OCI-LY3 (cell line): ENCODE measurements at regions not wholly inside any gene's neighbourhood (a gene's known extent, or its start where the extent isn't known, plus 50 kb on each side); places are given as distances from the start of the nearest gene placed in this dataset.

ENCODE experiments used
- H2AFZ ChIP-seq: fragments of 200-600, 300-600 bp; shearing (Covaris generic); 2 replicates; pipeline ENCODE4 v1.6.0; 2014; ENCODE audit warnings: antibody characterized with exemption, low read depth, low read length
- H3K27ac ChIP-seq: fragments of 200-600, 300-600 bp; sonication (generic); 2 replicates; pipeline ENCODE4 v1.5.1; 2014; ENCODE audit warnings: mild to moderate bottlenecking, low read length, moderate library complexity, mixed read lengths
- H3K27me3 ChIP-seq: fragments of 200-600, 300-600 bp; sonication (generic); 2 replicates; pipeline ENCODE4 v1.6.1; 2014; ENCODE audit warnings: low read depth, low read length, mixed read lengths
- H3K36me3 ChIP-seq: fragments of 200-600, 300-600 bp; sonication (generic); replicated peaks from 2 replicates; pipeline ENCODE3; 2014; ENCODE audit warnings: low read depth, low read length, mixed read lengths
- H3K4me1 ChIP-seq: fragments of 300-600, 200-600 bp; sonication (generic); 2 replicates; pipeline ENCODE4 v1.6.1; 2014; ENCODE audit warnings: low read length, mixed read lengths
- H3K4me2 ChIP-seq: fragments of 200-600, 300-600 bp; sonication (generic); 2 replicates; pipeline ENCODE4 v1.6.1; 2014; ENCODE audit warnings: low read length, mixed read lengths
- H3K4me3 ChIP-seq: fragments of 300-600, 200-600 bp; sonication (generic); 2 replicates; pipeline ENCODE4 v1.5.1; 2014; ENCODE audit warnings: antibody characterized with exemption, mild to moderate bottlenecking, low read length, moderate library complexity
- H3K79me2 ChIP-seq: fragments of 300-600, 200-600 bp; shearing (Covaris generic); 2 replicates; pipeline ENCODE4 v1.6.1; 2014; ENCODE audit warnings: mild to moderate bottlenecking, low read length, mixed read lengths
- H3K9ac ChIP-seq: fragments of 300-600, 200-600 bp; shearing (Covaris generic); 2 replicates; pipeline ENCODE4 v1.6.0; 2014; ENCODE audit warnings: mild to moderate bottlenecking, low read length, moderate library complexity
- H3K9me3 ChIP-seq: fragments of 200-600, 300-600 bp; shearing (Covaris generic); 2 replicates; pipeline ENCODE4 v1.6.1; 2014; ENCODE audit warnings: low read length, mixed read lengths; ENCODE audit not compliant: insufficient read depth
- H4K20me1 ChIP-seq: fragments of 200-600, 300-600 bp; sonication (generic); 2 replicates; pipeline ENCODE4 v1.6.1; 2016; ENCODE audit warnings: low read length, mixed read lengths; ENCODE audit not compliant: insufficient read depth
- CTCF ChIP-seq: fragments of 200-600, 300-600 bp; sonication (generic); IDR thresholded peaks from 2 replicates; pipeline ENCODE4 v1.5.1; 2014; ENCODE audit warnings: antibody characterized with exemption, low read length, low read depth
- EZH2phosphoT487 ChIP-seq: fragments of 200-600 bp; shearing (Covaris generic); IDR thresholded peaks from 2 replicates; pipeline ENCODE4 v1.6.1; 2018; ENCODE audit warnings: antibody characterized with exemption, mixed run types, low read depth

GRCh38 chr2:215740071-215740470, 273.3 kb downstream of the MREG start:
- Histone ChIP-seq H3K27me3 (no peaks in the 10 kb centered on the region), H2AFZ (no peak overlapping the region), H3K27ac (no peak overlapping the region), H3K4me1 (no peaks in the 10 kb centered on the region), H4K20me1 (no peaks in the 10 kb centered on the region), H3K9ac (no peak overlapping the region), H3K36me3 (no peaks in the 10 kb centered on the region), H3K4me3 (no peak overlapping the region), H3K79me2 (no peaks in the 10 kb centered on the region), H3K4me2 (no peak overlapping the region), H3K9me3 (no peaks in the 10 kb centered on the region)
- TF ChIP-seq EZH2phosphoT487 (no peak), CTCF (no peak)

GRCh38 chr2:215738351-215738750, 275.0 kb downstream of the MREG start:
- H3K27me3 ChIP-seq = no peaks in the 10 kb centered on the region
- H3K4me3 ChIP-seq = no peak overlapping the region
- H3K4me2 ChIP-seq = no peak overlapping the region
- H3K27ac ChIP-seq = no peak overlapping the region
- no peaks in the 10 kb centered on the region for H4K20me1 ChIP-seq
- no peaks in the 10 kb centered on the region for H3K4me1 ChIP-seq
- H3K9me3 ChIP-seq = no peaks in the 10 kb centered on the region
- H3K9ac ChIP-seq = no peak overlapping the region
- no peaks in the 10 kb centered on the region for H3K79me2 ChIP-seq
- TF ChIP-seq EZH2phosphoT487 (no peak), CTCF (no peak)
- H3K36me3 ChIP-seq = no peaks in the 10 kb centered on the region
- H2AFZ ChIP-seq = no peak overlapping the region

- no peaks in the 10 kb centered on the region for H3K36me3 ChIP-seq
- no peaks in the 10 kb centered on the region for H3K4me1 ChIP-seq
- no peak overlapping the region for H3K27ac ChIP-seq
- no peaks in the 10 kb centered on the region for H3K79me2 ChIP-seq
- H3K27me3 ChIP-seq = no peaks in the 10 kb centered on the region
- H3K4me3 ChIP-seq = no peak overlapping the region
- TF ChIP-seq CTCF = no peak
- no peak for TF ChIP-seq EZH2phosphoT487
- no peaks in the 10 kb centered on the region for H4K20me1 ChIP-seq
- no peak overlapping the region for H3K4me2 ChIP-seq
- H3K9ac ChIP-seq = no peak overlapping the region
- no peaks in the 10 kb centered on the region for H3K9me3 ChIP-seq
- no peak overlapping the region for H2AFZ ChIP-seq
Observed at GRCh38 chr2:215737477-215737876, 275.9 kb downstream of the MREG start.

- no peak overlapping the region for H3K9ac ChIP-seq
Observed at GRCh38 chr2:215736653-215737290, 276.6 kb downstream of the MREG start.

More at GRCh38 chr2:215736653-215737290, 276.6 kb downstream of the MREG start:
- H3K4me3 ChIP-seq = no peak overlapping the region
- no peak overlapping the region for H2AFZ ChIP-seq
- H3K9me3 ChIP-seq = no peaks in the 10 kb centered on the region
- H3K4me1 ChIP-seq = no peaks in the 10 kb centered on the region
- H3K4me2 ChIP-seq = no peak overlapping the region
- TF ChIP-seq EZH2phosphoT487 (no peak), CTCF (no peak)
- no peaks in the 10 kb centered on the region for H3K27me3 ChIP-seq
- H3K27ac ChIP-seq = no peak overlapping the region
- H4K20me1 ChIP-seq = no peaks in the 10 kb centered on the region
- H3K79me2 ChIP-seq = no peaks in the 10 kb centered on the region
- H3K36me3 ChIP-seq = no peaks in the 10 kb centered on the region
